ENCODE measurements at regions not wholly inside any gene's neighbourhood (a gene's known extent, or its start where the extent isn't known, plus 50 kb on each side); places are given as distances from the start of the nearest gene placed in this dataset.
"Not testable (repeated sequence)": the region's sequence is repeated elsewhere in the genome, so short reads cannot be mapped to it uniquely, and the experiment has no call there.

GRCh38 chr9:42656789-42657188 is 473.3 kb downstream of the SPATA31A6 start:
- H3K27me3 ChIP-seq (ENCODE audit: control insufficient read depth, insufficient read depth, low read length); H3K36me3 ChIP-seq (ENCODE audit: control insufficient read depth, insufficient read depth, low read length); H3K4me1 ChIP-seq (ENCODE audit: control insufficient read depth, insufficient read depth, low read length); H3K4me3 ChIP-seq (ENCODE audit: low read length); H3K27ac ChIP-seq (ENCODE audit: low read length); H3K9me3 ChIP-seq (ENCODE audit: control insufficient read depth, low read depth, low read length); DNase-seq: not testable (repeated sequence)
- no CpG with 5 or more reads among the region's 6 CpGs for WGBS (ENCODE audit: insufficient coverage, low lambda C conversion rate)

GRCh38 chr9:42657496-42657895 is 474.0 kb downstream of the SPATA31A6 start:
- H3K27ac ChIP-seq (ENCODE audit: low read length); H3K9me3 ChIP-seq (ENCODE audit: control insufficient read depth, low read depth, low read length); H3K36me3 ChIP-seq (ENCODE audit: control insufficient read depth, insufficient read depth, low read length); DNase-seq; H3K4me3 ChIP-seq (ENCODE audit: low read length); H3K4me1 ChIP-seq (ENCODE audit: control insufficient read depth, insufficient read depth, low read length); H3K27me3 ChIP-seq (ENCODE audit: control insufficient read depth, insufficient read depth, low read length): not testable (repeated sequence)
- no CpG with 5 or more reads among the region's 10 CpGs for WGBS (ENCODE audit: insufficient coverage, low lambda C conversion rate)

DNA sequence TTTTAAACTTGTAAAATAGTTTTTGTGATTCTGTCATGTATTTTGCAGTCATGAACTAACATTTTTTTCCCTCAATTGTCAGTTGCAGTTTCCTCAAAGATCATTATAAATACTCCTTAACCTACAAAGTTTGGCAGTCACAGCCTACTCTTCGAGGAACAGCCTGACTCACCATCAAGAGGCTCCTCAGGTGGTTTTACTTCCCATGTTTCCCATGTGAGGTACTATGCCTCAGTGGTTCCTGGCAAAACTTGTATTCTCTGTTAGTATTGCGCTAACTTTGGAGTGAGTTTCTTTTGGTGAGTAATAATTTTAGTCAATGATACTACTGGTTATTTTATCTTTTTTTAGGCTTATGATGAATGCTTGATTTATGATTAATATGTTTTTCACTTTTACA is 513.7 kb downstream of the SPATA31A6 start:
- H3K36me3 ChIP-seq (ENCODE audit: control insufficient read depth, insufficient read depth, low read length); H3K9me3 ChIP-seq (ENCODE audit: control insufficient read depth, low read depth, low read length); H3K4me1 ChIP-seq (ENCODE audit: control insufficient read depth, insufficient read depth, low read length); H3K27ac ChIP-seq (ENCODE audit: low read length); H3K4me3 ChIP-seq (ENCODE audit: low read length); H3K27me3 ChIP-seq (ENCODE audit: control insufficient read depth, insufficient read depth, low read length); DNase-seq: not testable (repeated sequence)
- no CpG with 5 or more reads among the region's 2 CpGs for WGBS (ENCODE audit: insufficient coverage, low lambda C conversion rate)

DNA sequence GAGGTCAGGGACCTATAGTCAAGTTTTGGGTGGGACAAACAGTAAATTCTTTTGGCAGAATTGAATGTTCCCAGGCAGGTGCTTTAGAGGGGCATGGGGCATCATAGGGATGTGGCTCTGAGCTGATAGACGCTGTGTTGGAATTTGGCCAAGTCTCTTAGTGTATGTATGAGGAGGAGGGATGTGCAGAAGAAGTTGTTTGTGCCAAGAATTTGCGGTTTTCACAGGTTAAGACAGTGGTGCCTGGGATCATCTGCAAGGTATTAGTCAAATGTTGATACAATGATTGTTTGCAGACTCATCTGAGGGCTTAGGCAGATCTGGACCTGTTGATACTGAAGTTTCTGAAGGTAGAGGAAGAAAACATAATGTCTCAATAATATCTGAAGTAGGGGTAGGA is 519.4 kb downstream of the SPATA31A6 start:
- not testable (repeated sequence) for H3K4me3 ChIP-seq (ENCODE audit: low read length); H3K27me3 ChIP-seq (ENCODE audit: control insufficient read depth, insufficient read depth, low read length); H3K9me3 ChIP-seq (ENCODE audit: control insufficient read depth, low read depth, low read length); H3K27ac ChIP-seq (ENCODE audit: low read length); DNase-seq; H3K36me3 ChIP-seq (ENCODE audit: control insufficient read depth, insufficient read depth, low read length); H3K4me1 ChIP-seq (ENCODE audit: control insufficient read depth, insufficient read depth, low read length)
- WGBS (ENCODE audit: insufficient coverage, low lambda C conversion rate), result no CpG with 5 or more reads among the region's 2 CpGs

DNA sequence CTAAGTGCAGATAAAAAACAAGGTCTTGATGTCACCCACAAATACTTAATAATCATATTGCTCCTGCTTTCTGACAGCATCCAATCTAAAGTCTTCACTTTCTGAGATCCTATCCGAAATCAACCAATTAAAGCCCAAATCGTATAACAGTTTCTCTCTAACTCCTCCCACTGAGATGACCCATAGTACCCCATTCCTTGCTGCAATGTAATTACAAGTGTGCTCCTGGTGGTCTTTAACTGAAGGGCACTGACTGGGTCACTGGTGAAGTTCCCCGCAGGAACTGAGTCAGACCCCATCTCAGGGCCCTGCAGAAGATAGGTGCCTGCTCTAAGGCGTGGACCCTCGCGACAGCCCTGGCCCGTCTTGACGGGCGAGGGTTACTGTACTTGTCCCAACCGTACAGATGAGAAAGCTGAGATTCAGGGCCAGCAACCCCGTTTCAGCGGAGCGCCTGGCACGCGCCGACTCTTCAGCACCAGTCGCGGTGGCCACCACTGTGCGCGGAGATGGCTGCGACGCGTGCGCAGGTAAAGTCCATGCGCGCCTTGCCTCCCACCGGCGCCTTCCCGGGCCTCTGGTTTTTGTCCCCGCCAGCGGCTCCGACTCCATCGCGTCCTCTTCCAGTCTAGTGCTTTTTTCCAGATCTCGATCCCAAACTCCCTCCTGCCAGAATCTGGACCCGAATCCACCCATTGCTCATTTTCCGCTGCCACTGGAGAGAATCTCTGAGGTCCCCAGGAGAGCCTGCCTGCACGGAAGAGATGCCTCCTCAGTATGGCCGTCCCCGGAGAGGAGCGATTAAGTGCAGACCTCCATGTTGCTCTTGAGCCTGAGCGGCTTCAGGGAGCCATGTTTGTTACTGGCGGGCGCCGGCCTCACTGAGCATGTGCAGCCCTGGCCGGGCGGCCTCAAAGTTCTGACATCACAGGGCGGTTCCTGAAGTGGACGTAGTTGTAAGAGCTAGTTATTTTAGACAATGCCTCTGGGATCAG is 541.7 kb downstream of the SPATA31A6 start:
- WGBS (ENCODE audit: insufficient coverage, low lambda C conversion rate), result no CpG with 5 or more reads among the region's 49 CpGs
- not testable (repeated sequence) for DNase-seq; H3K27ac ChIP-seq (ENCODE audit: low read length); H3K27me3 ChIP-seq (ENCODE audit: control insufficient read depth, insufficient read depth, low read length); H3K9me3 ChIP-seq (ENCODE audit: control insufficient read depth, low read depth, low read length); H3K4me3 ChIP-seq (ENCODE audit: low read length); H3K36me3 ChIP-seq (ENCODE audit: control insufficient read depth, insufficient read depth, low read length); H3K4me1 ChIP-seq (ENCODE audit: control insufficient read depth, insufficient read depth, low read length)

DNA sequence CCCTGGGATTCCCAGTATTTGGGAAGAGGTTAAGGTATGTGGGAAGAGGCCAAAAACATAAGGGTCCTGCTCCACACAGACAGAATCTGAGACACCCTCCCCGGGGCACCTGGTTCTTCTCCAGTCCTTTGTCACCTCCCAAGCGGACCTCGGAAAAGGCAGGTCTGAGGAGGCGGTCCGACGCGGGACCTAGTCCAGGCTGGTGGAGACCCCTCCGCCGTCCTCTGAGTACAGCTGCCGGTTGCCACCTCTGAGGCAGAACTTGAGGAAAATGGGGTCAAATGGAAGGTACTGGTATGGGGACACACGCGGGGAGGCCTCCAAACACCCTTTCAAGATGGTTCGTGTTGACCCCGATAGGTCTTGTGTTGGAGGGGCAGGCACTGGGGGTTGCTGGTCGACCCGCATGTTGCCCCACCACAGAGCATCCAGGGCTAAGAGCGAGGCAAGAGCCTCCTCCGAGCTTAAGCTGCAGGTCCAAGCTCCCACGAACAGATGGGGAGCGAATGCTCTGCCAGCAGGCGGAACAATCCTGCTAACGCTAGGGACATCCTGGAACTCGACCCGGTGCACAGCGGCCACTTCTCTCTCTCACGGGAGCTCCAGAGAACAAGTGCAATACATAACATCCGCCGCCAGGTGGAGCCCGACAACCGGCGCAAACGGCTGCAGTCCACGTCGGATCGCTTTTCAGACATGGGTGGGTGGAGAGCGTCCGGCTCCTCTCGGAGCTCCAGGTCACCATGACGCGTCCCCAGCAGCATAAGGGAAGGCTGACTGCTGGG is 559.8 kb downstream of the SPATA31A6 start:
- H3K4me1 ChIP-seq (ENCODE audit: control insufficient read depth, insufficient read depth, low read length); H3K4me3 ChIP-seq (ENCODE audit: low read length); H3K27me3 ChIP-seq (ENCODE audit: control insufficient read depth, insufficient read depth, low read length); H3K9me3 ChIP-seq (ENCODE audit: control insufficient read depth, low read depth, low read length); H3K27ac ChIP-seq (ENCODE audit: low read length); H3K36me3 ChIP-seq (ENCODE audit: control insufficient read depth, insufficient read depth, low read length): not testable (repeated sequence)
- no CpG with 5 or more reads among the region's 40 CpGs for WGBS (ENCODE audit: insufficient coverage, low lambda C conversion rate)
- DNase-seq, result peak; percentile 23 to 37

GRCh38 chr9:42757251-42757650 is 573.8 kb downstream of the SPATA31A6 start:
- DNase-seq; H3K27me3 ChIP-seq (ENCODE audit: control insufficient read depth, insufficient read depth, low read length); H3K4me3 ChIP-seq (ENCODE audit: low read length); H3K36me3 ChIP-seq (ENCODE audit: control insufficient read depth, insufficient read depth, low read length); H3K27ac ChIP-seq (ENCODE audit: low read length); H3K9me3 ChIP-seq (ENCODE audit: control insufficient read depth, low read depth, low read length); H3K4me1 ChIP-seq (ENCODE audit: control insufficient read depth, insufficient read depth, low read length): not testable (repeated sequence)
- no CpG with 5 or more reads among the region's 2 CpGs for WGBS (ENCODE audit: insufficient coverage, low lambda C conversion rate)

DNA sequence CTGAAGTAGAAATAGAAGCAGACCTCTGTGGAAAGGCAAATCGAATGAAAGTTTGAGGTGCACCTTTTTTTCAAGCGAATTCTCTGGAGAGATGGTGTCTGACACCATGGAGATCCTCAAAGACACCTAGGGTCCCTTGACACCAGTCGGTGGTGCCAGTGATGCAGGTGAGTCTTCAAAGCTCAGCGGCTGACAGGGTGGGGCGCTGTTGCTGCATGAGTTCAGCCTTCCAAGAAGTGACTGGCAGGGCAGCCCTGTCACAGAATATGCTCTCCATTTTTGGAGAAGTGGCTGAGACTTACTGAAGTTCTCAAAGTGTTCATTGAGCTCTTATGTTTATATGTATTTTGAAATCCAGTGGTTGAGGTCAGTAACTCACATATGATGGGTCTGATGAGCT is 575.9 kb downstream of the SPATA31A6 start:
- not testable (repeated sequence) for H3K27ac ChIP-seq (ENCODE audit: low read length); H3K27me3 ChIP-seq (ENCODE audit: control insufficient read depth, insufficient read depth, low read length); H3K36me3 ChIP-seq (ENCODE audit: control insufficient read depth, insufficient read depth, low read length); DNase-seq; H3K4me1 ChIP-seq (ENCODE audit: control insufficient read depth, insufficient read depth, low read length); H3K4me3 ChIP-seq (ENCODE audit: low read length); H3K9me3 ChIP-seq (ENCODE audit: control insufficient read depth, low read depth, low read length)
- no CpG with 5 or more reads among the region's 5 CpGs for WGBS (ENCODE audit: insufficient coverage, low lambda C conversion rate)

- not testable (repeated sequence) for H3K27ac ChIP-seq (ENCODE audit: low read length); H3K27me3 ChIP-seq (ENCODE audit: control insufficient read depth, insufficient read depth, low read length); DNase-seq; H3K36me3 ChIP-seq (ENCODE audit: control insufficient read depth, insufficient read depth, low read length); H3K9me3 ChIP-seq (ENCODE audit: control insufficient read depth, low read depth, low read length); H3K4me3 ChIP-seq (ENCODE audit: low read length); H3K4me1 ChIP-seq (ENCODE audit: control insufficient read depth, insufficient read depth, low read length)
- no CpG with 5 or more reads among the region's 4 CpGs for WGBS (ENCODE audit: insufficient coverage, low lambda C conversion rate)
Observed at GRCh38 chr9:42782201-42782600, 598.7 kb downstream of the SPATA31A6 start.

GRCh38 chr9:42792725-42793124 is 609.3 kb downstream of the SPATA31A6 start:
- H3K27me3 ChIP-seq (ENCODE audit: control insufficient read depth, insufficient read depth, low read length); DNase-seq; H3K9me3 ChIP-seq (ENCODE audit: control insufficient read depth, low read depth, low read length); H3K36me3 ChIP-seq (ENCODE audit: control insufficient read depth, insufficient read depth, low read length); H3K4me3 ChIP-seq (ENCODE audit: low read length); H3K4me1 ChIP-seq (ENCODE audit: control insufficient read depth, insufficient read depth, low read length); H3K27ac ChIP-seq (ENCODE audit: low read length): not testable (repeated sequence)
- no CpG with 5 or more reads among the region's 16 CpGs for WGBS (ENCODE audit: insufficient coverage, low lambda C conversion rate)
